A673 (cell line): ENCODE measurements at regions not wholly inside any gene's neighbourhood (a gene's known extent, or its start where the extent isn't known, plus 50 kb on each side); places are given as distances from the start of the nearest gene placed in this dataset.
"Not testable (repeated sequence)": the region's sequence is repeated elsewhere in the genome, so short reads cannot be mapped to it uniquely, and the experiment has no call there.

ENCODE experiments used
- CTCF ChIP-seq: fragments of 300-800, 200-600 bp; sonication (generic); conservative IDR thresholded peaks from 2 replicates; pipeline ENCODE4 v1.5.1; 2017; ENCODE audit warnings: low read depth, mild to moderate bottlenecking, antibody characterized with exemption, low read length, moderate library complexity, mixed read lengths
- EZH2 ChIP-seq: fragments of 200-600 bp; sonication (generic); IDR thresholded peaks from 2 replicates; pipeline ENCODE4 v1.6.1; 2017; ENCODE audit warnings: borderline replicate concordance, low read depth, mild to moderate bottlenecking, mixed read lengths, antibody characterized with exemption, low read length; ENCODE audit not compliant: poor library complexity, severe bottlenecking

GRCh38 chr15:31673263-31673662 is 346.6 kb downstream of the KLF13 start:
- not testable (repeated sequence) for TF ChIP-seq CTCF, EZH2
